Epithelial cell of prostate (primary cell): ENCODE measurements at regions not wholly inside any gene's neighbourhood (a gene's known extent, or its start where the extent isn't known, plus 50 kb on each side); places are given as distances from the start of the nearest gene placed in this dataset.
"Not testable (repeated sequence)": the region's sequence is repeated elsewhere in the genome, so short reads cannot be mapped to it uniquely, and the experiment has no call there.

Experiments
- DNase-seq: peaks from one replicate; pipeline ENCODE4 v3.0.0-alpha.2; 2011; ENCODE audit warnings: low read depth, low spot score
- H3K27ac ChIP-seq: fragments of 450-650 bp; 2 replicates; pipeline ENCODE4 v1.5.1; 2017; ENCODE audit warnings: mild to moderate bottlenecking

DNA sequence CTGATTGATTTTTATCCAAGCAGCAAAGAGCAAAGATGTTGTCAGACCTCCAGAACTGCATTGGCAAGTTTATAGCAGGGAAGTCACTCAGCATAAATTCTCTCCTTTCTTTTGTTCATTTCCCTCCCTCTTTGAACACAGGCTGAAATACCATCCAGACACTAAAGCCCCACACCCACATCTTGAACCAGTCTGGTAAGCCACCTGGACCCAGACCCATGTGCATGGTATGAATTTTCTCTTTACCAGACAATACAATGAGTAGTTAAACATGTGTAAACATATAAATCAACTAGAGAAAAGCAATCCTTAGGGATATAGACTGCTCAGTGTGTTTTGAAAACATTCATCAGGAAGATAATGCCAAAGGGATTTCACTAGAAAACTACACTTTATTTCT lies 488.3 kb upstream of the FLRT2 start:
- DNase-seq: no peak
- no peak overlapping the region for H3K27ac ChIP-seq

DNA sequence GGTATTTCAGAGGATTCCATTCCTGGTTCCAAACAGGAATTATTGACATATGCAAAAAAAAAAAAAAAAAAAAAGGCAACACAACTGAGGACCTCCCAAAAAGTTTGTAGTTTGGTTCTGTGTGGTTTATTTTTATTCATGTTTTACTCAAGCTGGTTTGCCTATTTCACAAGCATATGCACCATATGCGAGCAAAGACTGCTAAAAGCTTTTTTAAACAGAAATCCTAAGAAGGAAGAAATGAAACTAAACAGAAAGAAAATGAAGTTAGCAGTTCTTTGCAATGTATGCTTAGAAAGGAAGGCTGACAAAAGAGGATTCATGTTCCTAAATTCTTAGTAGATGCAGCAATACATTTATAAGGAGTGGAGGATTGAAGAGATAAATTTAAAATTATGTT lies 487.6 kb upstream of the FLRT2 start:
- no peak for DNase-seq
- H3K27ac ChIP-seq: no peak overlapping the region

DNA sequence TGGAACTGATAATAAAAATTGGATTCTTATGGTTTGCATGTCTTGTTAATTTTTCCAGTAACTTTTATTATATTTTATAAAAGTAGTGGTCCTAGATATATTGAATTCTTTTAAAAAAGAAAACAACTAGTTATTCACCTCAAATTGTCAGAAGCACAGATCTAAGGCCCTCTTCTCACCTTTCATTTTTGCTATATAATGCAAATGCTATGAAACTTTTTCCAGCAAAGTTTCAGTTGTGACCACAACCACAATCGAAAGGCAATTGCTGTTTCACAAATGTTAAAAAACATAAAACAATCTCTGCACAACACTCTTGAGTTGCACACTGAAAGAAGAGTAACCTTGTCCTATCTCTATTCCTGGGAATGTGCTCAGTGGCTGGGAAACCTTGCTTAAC lies 479.8 kb upstream of the FLRT2 start:
- no peak overlapping the region for H3K27ac ChIP-seq
- DNase-seq: no peak

DNA sequence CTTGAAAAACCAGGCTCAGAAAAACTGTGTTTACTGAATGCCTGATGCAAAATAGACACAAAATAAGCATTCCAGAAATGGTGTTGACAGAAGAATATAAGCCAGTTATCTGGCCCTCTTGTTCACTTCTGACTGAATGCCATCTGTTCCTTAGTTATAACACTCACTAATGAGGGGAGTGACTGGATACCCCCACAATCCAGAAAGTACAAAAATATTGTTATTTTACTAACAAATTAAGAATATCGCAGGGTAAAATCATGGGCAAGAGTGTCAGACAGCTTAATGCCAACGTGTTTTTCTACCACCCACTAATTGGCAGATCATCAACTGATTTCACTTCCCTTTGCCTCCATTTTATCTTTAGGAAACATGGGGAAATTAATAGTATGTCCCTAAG lies 477.3 kb upstream of the FLRT2 start:
- no peak overlapping the region for H3K27ac ChIP-seq
- DNase-seq: no peak

DNA sequence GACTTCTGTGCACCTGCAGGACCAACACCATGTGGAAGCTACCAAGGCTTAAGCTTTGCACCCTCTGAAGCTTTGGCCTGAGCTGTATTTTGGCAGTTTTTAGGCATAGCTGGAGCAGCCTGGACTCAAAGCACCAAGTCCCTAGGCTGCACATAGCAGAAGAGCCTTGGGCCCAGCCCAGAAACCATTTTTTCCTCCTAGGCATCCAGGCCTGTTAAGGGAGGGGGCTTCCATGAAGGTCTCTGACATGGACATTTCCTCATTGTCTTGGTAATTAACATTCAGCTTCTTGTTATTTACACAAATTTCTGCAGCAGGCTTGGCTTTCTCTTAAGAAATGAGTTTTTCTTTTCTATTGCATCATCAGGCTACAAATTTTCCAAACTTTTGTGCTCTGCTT lies 475.8 kb upstream of the FLRT2 start:
- DNase-seq: no peak

DNA sequence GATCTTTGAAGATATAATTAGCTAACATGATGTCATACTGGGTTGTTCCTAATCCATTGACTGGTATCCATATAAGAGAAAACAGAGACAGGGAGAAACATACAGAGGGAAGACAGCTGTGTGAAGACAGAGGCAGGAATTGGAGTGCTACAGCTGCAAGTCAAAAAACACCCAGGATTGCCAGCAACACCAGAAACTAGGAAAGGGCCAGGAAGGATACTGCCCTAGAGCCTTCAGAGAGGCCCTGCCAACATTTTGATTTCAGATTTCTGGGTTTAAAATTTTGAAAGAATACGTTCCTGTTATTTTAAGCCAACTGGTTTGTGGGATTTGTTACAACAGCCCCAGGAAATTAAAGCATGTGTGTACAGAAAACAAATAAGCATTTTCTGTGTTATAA lies 473.7 kb upstream of the FLRT2 start:
- no peak for DNase-seq
- H3K27ac ChIP-seq: no peak overlapping the region

More for the DNA sequence above, 475.8 kb upstream of the FLRT2 start:
- H3K27ac ChIP-seq: no peak overlapping the region

DNA sequence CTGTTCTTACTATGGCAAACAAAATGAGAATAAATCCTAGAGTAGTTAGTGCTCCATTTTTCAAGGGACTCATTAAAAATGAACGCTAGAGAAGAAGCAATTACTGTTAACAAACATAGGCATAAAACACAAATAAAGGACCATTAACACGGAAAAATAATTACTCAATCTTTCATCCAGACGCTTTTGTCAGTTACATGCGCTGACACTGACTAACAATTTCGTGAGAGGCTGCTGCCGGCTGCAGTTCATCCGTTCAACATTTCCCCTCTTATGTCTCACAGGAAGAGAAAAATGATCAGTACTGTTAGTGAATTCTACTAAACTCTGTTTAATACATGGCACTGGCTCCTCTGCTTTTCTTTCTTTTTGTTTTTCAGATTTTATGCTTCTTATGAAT lies 472.7 kb upstream of the FLRT2 start:
- no peak overlapping the region for H3K27ac ChIP-seq
- no peak for DNase-seq

DNA sequence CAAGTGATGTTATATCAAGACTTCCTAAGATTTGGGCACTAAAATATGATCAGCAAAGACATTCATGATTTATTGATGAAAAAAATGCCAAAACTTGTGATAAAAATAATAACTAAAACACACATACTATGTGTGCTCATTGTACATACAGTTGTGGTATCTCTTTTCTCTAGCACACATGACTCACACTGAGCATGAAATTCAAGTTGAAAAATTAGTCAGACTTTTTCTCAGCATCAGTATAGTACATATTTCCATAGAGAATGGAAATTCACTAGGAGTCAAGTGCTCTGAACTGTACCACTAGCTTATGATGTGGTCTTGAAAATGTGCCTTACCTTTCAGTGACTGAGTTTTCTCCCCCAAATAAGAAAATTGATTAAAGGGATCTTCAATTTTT lies 471.8 kb upstream of the FLRT2 start:
- no peak for DNase-seq

DNA sequence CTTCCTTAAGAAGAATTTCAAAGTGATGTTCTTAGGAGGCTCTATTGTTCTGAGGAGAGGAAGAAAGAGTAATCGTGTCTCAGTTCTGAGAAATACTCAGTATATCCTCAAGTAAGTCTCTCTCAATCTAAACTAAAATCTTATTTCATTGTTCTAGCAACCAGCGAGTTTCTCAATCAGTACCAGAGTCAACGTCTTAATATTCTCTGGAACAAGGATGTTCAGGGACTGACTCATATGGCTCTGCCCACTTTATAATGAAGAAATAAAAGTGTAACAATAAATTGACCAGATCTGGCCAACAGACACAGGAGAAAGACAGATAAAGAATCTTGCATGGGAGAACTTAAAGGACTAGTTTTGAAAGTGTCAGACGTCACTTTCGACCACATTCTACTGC lies 469.8 kb upstream of the FLRT2 start:
- no peak overlapping the region for H3K27ac ChIP-seq
- no peak for DNase-seq

More for the DNA sequence above, 471.8 kb upstream of the FLRT2 start:
- no peak overlapping the region for H3K27ac ChIP-seq

DNA sequence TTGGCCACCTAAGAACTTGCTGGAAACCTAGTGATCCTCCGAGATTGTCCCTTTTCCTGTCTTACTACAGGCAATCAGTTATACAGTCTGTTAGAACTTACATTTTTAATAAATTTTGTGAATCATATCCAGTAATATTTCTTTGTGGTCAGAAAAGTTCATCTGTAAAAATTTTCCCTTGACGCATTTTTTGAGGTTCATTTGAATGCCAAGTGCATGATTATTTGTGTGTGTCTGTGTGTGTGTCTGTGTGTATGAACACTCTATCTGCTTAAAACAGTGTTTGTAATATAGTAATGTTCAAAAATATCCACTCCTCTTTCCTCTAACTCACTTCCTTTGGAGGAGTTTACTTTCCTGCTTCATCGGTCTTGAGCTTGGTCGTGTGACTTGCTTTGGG lies 468.7 kb upstream of the FLRT2 start:
- H3K27ac ChIP-seq: no peak overlapping the region
- no peak for DNase-seq

DNA sequence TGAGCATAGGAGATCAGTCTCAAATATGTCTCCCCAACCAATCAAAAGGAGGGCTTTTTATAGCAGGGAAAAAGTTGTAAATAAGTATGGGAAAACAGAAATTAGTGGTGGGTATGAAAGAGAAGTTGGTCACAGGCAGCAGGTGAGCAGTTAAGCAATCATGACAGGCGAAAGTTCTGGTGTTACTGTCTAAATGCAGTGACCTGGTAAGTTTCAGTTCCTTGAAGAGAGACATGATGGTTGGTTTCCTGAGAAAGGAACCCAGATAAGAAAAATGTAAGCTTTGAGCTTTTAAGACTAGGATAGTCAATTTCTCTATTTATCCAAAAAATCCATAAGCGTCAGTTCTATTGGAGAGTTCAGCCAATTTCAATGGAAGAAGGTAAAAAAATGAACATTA lies 466.2 kb upstream of the FLRT2 start:
- no peak overlapping the region for H3K27ac ChIP-seq

DNA sequence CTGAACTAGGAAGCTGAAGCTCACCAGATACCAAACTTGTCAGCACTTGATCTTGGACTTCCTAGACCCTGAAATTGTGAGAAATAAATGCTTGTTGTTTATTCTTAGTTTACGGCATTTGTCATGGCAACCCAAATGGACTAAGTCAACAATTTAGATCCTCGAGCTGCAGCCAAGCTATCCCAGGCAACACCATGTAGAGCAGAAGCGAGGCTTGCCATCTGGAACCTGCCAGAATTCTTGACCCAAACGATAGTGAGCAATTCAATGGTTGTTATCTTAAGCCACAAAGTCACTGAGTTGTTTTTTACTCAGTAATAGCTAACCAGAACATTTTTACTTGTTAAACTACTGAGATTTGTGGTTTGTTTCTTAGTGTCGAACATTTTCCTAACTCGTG lies 458.5 kb upstream of the FLRT2 start:
- no peak for DNase-seq
- no peak overlapping the region for H3K27ac ChIP-seq

More for the DNA sequence above, 466.2 kb upstream of the FLRT2 start:
- no peak for DNase-seq

DNA sequence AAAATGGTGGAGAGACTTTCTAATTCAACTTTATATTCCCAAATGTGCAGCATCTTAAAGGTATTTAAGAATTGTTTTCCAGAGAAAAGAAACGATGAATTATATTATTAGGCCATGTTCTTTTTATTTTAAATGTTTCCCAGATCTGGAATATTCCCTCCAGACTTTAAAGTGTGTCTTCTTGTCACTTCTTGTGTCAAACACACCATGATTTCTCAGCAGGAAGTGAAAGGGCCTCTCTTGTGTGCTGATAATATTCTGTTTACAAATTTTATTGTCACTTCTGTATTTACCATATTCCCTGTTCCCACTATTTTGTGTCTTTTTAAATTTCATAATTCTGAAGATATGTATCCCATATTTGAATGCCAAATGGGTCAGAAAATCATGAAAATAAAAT lies 455.0 kb upstream of the FLRT2 start:
- H3K27ac ChIP-seq: no peak overlapping the region
- no peak for DNase-seq

DNA sequence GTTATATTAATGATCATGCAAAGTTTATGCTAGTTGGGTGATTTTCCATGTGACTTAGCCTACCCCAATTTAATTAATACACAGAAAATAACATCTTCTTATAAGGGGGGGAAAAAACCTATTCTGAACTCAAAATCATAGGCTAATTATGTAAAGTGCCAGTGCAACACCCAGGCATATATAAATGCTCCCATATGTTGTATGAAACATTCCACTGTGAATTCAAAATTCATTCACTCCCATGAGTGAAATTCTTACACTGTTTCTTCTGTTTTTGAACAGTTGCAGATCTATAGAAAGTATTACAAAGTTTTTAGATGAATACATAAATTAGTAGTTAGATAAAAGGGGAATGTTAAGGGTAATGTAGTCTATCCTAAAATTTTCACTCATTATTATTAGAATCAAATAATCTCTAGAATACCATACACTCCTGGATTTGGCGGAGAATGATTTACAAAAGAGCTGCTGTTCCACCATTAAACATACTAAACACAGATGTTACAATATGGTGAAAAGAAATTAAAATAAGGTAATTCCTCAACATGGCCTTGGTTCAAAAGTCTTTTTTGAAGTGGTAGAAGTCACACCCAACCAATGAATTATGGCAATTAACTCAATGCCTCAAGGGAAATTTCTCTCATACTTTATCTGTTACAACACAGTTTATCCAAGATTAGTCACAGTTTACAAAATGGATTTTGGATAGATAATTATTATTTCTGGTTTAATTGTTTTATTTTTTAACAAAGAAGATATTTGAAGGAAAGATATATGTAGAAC lies 454.1 kb upstream of the FLRT2 start:
- no peak overlapping the region for H3K27ac ChIP-seq
- no peak for DNase-seq

DNA sequence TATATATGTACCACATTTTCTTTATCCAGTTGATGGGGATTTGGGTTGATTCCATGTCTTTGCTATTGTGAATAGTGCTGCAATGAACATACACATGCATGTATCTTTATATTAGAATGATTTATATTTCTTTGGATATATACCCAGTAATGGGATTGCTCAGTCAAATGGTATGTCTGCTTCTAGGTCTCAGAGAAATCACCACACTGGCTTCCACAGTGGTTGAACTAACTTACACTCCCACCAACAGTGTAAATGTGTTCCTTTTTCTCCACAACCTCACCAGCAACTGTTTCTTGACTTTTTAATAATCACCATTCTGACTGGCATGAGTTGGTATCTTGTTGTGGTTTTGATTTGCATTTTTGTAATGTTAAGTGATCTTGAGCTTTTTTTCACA lies 452.2 kb upstream of the FLRT2 start:
- DNase-seq, H3K27ac ChIP-seq: not testable (repeated sequence)

DNA sequence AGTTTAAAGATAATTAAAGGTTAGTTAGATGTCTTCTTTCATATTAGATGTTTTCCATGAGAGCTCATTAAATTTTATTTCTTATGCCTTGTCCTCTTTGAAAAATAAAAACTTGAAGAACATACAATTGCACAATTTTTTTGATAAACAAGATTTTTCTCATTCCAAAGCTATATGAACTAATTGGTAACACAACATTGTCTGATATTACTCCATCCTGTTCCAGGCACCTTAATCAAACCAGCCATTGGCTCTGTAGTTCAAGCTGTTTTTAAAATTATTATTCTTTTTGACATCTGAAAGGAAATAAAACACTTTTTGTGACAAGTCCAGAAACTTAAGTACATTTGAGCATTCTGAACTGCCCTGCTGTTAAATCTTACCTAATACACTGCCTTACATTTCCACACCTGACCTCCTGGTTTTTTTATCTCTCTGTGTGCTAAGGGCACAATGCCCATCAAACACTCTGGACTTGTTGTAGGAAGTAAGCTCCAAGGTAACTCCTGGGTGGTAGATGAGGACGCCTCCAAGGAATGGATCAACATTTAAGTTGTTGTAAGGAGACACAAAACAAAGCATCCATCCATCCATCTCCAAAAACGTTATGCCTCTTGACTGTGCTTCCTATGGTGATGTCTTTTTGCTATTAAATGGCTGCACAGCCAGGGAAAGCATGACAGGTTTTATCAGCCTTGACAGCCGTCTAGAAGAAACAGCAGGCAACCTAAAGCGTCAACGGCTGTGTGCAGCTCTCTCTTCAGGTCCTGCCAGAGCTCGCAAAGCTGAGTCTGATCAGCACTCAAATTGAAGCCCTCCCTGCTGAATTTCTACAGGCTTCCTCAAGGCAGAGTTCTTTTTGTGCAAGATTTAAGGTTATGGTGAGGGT lies 449.9 kb upstream of the FLRT2 start:
- no peak for DNase-seq

DNA sequence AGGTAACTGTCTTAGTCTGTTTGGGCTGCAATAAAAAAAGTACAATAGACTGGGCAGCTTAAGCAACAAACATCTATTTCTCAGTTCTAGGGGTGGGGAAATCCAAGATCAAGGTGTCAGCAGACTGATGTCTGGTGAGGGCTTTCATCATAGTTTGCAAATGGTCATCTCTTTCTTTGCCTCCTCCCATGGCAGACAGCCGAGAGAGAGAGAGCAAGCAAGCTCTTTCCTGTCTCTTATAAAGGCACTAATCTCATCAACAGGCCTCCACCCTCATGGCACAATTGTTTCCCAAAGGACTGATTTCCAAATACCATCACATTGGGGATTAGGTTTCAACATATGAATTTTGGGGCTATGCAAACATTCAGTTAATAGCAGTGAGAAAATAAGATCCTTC lies 445.6 kb upstream of the FLRT2 start:
- no peak for DNase-seq
- H3K27ac ChIP-seq: no peak overlapping the region

More for the DNA sequence above, 449.9 kb upstream of the FLRT2 start:
- H3K27ac ChIP-seq: no peak overlapping the region

DNA sequence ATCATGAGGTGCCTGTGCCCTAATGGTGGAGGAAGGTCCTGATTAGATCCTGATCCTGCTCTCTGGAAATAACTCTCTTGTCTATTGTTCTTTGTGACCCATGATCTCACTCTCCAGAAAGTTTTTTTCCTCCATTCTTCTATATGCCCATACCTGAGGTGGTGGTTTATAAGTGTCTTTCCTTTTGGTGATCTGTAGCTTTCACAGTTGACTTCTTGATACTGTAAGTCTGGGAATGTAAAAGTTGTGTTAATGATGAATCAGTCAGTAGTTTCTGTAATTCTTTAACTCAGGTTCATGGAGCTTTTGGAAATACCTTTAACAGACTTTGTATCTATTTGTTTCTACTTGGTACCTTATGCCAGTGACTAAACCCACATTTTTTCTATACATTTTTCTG lies 444.0 kb upstream of the FLRT2 start:
- no peak overlapping the region for H3K27ac ChIP-seq
- no peak for DNase-seq

DNA sequence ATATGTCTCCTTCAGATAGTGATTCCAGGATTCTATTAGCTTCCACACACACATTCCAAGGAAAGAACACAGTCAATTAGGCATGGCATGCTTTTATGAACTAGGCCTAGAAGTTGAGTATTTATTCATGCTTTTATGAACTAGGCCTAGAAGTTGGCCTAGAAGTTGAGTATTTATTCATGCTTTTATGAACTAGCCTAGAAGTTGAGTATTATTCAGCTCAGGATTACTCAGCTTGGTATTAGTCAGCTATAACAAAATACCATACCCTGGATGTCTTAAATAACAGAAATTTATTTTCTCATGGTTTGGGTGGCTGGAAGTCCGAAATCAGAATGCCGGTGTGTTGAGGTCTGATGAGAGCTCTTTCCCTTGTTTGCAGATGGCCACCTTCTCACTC lies 442.7 kb upstream of the FLRT2 start:
- DNase-seq: no peak

DNA sequence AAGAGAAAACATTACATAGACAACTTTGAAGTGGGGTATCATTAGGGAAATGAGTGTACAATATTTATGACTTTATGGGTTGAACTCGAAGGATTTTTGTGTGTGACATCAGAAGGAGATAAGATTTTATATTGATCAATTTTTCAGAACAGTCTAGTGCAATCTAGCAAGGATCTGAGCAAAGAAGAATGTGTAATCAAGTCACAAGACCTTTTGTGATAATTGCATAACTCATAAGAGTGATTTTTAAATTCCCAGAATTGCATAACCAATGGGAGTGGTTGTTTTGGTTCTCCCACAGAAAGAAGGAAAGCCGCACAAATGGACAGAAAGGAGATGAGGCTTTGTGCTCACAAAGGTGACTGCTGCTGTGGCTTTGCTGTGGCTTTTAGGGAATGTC lies 441.8 kb upstream of the FLRT2 start:
- peak; percentile 10 for DNase-seq
- H3K27ac ChIP-seq: peak overlapping the region; percentile 43

More for the DNA sequence above, 442.7 kb upstream of the FLRT2 start:
- H3K27ac ChIP-seq: peak overlapping the region; percentile 43

DNA sequence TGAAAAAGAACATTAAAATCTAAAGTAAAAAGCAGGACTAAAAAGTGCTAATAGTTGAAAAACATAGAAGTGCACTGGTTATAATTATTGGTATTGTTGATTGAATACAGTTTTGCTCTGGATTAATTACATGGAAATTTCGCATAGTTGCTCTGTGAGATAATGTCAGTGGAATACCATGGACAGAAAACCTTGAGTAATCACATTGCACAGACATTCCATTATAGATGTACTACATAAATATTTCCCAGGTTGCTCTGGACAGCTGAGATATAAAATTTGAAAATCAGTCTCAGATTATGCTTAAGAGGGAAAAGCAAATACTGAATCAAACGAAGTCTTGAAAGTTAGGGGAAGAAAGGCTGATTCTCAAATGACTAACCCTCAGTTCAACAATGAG lies 439.3 kb upstream of the FLRT2 start:
- no peak for DNase-seq
- H3K27ac ChIP-seq: no peak overlapping the region
